RPMI7951 (cell line): ENCODE measurements at regions not wholly inside any gene's neighbourhood (a gene's known extent, or its start where the extent isn't known, plus 50 kb on each side); places are given as distances from the start of the nearest gene placed in this dataset.

Experiments used
- DNase-seq: peaks from one replicate; pipeline ENCODE4 v3.0.0-alpha.2; 2012; ENCODE audit warnings: low read depth

DNA sequence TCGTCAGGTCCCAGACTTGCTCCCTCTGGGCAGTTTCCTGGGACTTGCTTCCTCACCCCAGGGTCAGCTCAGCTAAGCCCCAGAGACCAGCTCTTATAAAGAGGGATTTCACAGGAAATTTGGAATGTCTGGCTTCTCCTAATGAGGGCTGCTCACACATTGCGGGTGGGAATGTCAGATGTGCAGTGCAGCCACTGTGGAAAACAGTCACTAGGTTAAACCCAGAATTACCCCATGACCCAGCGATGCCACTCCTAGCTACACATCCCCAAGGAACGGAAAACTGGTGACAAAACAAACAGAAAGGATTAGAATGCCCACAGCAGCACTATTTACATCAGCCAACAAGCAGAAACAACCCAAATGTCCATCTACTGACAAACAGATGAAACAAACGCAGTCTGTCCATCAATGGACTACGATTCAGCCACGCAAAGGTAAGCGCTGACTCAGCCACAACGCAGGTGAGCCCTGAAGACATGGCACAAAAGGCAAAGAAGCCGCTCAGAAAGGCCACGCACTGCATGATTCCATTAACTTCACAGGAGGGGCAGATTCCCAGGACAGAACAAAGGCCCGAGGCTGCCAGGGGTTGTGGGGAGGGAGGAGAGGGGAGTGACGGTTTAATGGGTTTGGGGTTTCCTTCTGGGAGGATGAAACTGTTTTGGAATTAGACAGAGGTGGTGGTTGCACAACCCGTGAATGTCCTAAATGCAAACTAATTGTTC lies 63.0 kb downstream of the NCOR2 start:
- DNase-seq: no peak

DNA sequence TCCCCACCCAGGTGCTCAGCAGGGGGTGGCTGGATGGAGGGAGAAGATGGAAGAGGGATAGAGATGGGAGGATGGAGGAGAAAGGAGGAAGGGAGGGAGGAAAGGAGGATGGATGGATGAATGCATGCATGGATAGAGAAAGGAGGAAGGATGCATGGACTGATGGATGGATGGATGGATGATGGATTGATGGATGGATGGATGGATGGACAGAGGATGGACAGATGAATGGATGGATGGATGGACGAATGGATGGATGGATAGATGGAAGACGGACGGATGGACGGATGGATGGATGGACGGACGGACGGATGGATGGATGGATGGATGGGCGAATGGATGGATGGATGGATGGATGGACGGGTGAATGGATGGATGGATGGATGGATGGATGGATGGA lies 64.1 kb downstream of the NCOR2 start:
- no peak for DNase-seq

DNA sequence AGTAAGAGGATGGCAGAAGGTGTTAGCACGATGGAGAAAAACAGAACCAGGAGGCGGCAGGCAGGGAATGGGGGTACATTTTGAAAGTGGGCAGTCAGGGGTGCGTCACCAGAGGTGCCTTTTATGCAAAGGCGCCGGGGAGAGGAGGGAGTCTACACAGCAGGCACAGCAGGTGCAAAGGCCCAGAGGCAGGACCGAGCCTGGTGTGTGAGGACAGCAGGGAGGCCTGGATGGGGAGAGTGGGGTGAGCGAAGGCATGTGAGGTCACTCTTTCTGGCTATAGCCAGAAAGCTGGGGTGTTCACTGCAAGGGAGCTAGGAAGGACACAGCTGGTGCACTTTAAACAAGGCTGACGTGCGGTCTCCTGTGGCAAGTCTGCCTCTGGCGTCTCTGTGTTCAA lies 65.0 kb downstream of the NCOR2 start:
- DNase-seq: no peak

DNA sequence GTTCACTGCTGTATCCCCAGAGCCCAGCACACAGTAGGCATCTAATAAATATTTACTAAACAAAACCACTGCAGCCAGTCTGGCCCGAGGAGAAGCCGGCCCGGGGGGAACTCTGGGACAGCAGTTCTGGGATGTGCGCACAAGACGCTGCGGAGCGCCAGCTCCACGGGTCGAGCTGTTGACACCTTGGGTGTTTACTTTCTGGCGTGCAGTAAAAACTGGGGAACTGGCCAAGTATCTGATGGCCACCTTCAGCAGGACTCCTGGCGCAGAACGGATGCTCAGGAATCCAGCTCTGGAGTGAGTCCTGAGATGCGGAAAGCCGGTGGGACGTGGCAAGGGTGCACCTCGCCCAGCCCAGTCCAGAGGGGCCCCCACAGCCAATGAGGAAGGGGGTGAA lies 65.6 kb downstream of the NCOR2 start:
- no peak for DNase-seq

DNA sequence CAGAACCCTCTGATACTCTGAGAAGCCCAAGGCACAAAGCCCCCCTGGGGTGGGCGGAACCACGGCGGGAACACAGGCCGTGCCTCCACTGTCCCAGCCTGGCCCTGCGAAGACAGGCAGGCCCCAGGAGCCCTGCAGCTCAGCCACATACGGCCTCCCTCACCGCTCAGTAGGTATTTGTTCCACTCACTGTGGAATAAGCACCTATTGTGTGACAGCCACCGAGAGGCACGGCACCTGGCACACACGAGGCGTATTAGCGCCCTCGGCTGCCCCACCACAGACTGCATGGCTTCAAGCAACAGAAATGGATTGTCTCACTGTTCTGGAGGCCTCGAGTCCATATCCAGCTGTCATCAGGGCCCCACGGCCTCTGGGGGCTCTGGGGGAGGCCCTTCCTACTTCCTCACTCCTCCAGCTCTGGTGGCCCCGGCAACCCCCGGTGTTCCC lies 66.3 kb downstream of the NCOR2 start:
- no peak for DNase-seq

DNA sequence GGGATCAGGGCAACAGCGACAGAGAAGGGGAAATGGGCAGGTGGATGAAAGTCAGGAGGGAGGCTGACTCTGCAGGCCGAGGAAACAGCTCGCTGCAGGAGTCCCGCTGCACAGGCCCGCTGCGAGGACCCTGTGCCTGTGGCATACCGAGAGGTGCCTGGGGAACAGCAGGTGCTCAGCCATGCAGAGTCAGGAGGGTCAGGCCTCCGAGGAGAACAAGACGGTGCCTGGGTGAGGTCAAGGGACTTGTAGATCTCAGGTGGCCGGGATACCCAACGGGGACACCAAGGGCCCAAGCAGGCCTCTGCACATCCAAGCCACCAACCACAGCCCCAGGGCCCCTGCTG lies 67.5 kb downstream of the NCOR2 start:
- no peak for DNase-seq

DNA sequence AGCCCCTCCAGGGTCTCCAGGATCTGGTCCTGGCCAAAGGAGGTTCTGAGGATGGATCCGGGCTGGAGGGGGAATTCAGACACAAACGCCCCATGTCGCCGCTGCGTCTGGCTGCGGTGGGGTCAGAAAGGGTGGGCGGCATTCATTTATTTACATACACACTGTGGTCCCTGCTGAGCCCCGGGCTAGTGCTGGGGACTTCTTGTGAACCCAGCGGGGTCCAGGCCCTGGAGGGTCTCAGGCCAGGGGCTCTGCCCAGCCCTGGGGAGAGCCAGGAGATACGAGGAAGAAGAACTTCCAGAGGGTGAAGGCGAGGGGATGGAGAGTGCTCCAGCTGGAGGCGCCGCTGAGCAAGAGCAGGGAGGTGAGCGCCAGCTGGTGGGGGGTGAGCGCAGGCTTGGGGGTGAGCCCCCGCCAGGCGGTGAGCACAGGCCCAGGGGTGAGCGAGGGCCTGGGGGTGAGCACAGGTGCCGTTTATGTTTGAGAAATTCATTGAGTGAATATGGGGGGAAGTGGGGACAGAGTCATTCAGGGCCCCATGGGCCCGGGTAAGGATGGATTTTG lies 68.1 kb downstream of the NCOR2 start:
- no peak for DNase-seq

DNA sequence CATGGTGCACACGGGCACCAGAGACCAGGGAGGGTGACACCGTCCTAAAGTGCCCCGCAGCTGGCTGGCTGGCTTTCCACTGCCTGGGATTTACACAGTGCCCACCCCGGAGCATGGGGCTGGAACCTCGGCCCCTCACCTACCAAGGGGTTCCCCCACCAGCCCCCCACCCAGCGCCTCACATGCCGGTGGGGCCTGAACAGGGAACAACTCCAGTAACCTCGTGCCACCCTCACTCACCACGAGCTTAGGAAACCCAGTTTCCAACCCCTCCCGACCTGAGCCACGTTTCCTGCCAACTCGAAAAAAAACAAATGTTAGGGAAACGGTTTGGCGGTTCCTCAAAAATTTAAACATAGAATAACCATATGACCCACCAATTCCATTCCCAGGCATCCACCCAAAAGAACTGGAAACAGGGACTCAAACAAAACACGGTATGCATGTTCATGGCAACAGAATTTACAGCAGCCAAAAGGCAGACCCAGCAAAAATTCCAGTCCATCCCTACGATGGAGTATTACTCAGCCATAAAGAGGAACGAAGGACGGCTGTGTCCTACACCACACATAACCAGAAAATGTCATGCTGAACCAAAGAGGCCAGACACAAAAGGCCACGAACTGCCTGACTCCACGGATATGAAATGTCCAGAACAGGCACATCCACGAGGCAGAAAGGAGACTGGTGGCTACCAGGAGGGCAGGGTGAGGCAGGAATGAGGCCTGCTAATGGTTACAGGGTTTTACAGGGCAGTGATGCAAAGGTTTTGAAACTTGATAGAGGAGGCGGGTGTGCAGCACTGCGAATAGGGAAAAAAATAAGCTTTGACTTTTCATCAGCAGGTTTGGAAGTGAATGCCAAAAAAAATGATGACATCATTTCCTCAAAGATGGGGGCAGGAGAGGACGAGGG lies 68.9 kb downstream of the NCOR2 start:
- no peak for DNase-seq

DNA sequence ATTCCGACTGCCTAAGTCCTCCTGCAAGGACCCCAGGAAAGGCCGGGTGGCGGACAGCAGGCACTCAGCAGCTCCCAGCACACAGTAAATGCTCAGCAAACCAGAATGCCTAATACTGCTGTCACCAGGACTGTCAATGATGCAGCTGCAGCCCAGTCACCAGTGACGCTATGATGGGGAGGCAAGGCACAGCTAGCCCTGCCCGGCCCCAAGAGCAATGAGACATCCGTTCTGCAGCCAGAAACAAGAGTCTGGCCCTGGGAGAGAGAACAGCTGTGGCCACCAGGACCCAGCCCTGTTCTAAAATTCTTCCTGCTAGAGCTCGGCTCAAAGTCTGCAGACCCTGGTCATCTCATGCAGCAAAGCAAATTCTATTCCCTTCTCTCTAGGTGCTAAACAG lies 69.8 kb downstream of the NCOR2 start:
- DNase-seq: peak; percentile 42

DNA sequence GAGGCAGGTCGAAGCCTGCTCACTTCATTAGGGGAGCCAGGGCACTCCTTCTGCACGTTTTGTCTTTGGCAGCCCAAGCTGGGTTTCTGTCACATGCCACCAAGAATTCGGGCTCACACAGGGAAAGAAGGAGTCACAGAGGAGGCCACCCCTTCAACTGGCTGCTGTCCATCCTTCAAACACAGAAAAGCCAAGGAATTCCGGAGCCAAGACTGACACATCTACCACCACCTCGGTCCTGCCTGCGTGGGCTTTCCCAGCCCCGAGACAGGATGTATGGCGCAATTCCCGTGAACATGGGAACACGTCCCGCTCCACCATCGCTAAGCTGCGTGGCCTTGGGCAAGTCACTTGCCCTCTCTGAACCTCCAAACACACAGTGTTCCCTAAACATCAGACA lies 70.4 kb downstream of the NCOR2 start:
- DNase-seq: no peak

DNA sequence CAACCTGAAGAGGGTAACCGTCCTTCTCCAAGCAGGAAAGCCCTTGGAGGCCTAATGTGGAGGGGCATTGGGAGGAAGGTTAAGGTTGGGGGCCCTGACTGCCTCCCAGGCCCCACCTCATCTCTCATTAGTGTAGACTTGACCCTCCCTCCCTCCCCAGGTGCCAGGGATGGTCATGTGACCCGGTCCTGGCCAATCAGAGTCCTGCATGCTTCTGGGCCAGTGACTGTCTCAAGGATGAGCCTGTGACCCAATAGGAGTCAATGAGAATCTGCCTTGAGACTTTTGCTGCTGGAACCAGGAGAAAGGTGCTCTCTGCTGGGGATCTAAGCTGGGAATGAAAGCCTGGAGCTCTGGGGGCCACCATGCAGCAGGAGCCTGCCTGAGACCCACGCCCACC lies 70.8 kb downstream of the NCOR2 start:
- DNase-seq: no peak

DNA sequence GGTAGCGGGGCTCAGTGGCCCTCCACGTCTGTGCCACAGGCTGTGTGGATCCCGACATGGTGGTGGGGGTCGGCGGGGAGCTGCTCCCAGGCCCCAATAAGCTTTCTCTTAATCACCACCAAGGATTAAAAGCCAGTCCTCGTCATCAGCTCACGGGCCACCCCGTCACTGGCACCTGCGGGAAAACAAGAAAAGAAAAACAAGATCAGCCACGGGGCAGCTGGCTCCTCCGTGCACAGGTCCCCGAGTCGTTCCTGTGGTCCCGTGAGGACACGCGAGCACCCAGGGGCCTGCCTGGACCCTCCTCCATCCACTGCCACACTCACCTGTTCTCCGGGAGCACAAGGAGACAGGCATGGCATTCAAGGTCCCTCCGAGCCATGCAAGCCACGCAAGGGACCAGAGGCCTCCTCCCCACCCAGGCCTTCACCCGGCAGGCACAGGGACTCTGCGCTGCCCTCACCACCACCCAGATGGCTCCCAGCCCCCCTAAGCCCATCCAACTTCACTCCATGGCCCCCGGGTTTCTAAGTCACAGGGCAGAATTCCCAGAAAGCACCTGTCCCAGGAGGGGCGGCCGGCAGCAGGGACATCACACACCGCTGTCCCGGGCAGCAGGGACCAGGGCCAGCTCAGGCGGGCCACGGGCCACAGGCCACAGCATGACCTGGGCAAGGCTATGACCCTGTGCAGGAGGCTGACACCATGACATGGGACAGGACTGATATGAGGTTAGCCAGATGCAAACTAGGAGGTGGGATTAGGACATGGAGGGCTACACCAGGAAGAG lies 72.0 kb downstream of the NCOR2 start:
- DNase-seq: no peak

DNA sequence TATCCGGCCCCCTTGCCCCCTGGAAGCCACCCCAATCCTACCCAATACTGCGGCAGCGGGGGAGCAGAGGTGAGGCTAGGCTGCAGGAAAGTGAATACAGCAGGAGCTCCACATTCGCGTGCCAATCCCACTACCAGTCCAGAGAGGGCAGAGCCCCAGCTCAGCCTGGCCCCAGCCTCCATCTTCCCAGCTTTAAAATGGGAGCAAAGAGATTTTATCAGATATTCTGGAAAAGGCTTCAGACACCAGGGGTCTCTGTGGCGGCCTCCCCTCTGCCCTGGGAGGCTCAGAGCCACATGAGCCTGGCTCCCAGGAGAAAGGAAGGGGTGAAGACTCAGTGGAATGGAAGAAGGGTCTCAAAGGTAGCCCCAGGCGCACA lies 72.7 kb downstream of the NCOR2 start:
- no peak for DNase-seq

DNA sequence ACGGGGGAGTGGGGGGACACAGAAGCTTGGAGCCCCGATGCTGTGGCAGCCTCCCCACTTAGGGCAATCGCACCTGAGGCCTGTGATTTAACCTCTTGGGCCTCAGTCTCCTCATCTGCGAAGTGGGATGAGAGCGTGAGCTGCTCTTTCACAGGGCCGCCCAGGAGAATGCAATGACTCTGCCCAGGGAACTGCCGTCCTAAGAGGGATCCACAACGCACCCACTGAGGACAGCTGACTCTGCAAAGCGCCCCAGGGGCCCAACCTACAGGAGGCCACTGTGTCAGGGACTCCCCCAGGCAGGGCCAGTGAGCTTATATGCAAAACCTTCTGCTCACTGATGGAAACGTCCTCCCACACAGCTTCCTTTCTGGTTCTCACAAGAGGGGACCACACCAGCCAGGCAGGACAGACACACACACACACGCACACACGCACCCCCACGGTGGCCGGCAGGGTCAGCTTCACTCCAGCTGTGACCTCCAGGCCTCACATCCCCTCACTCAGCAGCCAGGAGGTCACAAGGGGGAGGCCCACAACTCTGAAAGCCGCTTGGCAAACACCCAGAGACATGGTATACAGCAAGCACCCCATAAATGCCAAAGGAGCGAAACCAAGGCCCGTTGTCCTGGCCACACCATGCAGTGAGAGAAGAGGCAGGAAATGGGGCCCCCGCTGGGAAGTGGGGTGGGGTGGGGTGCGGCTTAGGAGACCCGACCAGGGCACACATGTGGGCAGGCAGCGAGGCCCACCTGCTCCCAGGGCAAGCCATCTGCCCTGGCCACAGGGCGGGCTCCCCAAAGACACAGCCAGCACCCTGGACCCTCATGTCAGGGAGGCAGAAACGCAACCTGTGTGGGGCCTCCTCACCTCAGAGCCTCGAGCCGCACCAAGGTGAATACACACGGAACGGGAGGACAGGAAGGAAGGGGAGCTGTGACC lies 73.3 kb downstream of the NCOR2 start:
- DNase-seq: no peak

DNA sequence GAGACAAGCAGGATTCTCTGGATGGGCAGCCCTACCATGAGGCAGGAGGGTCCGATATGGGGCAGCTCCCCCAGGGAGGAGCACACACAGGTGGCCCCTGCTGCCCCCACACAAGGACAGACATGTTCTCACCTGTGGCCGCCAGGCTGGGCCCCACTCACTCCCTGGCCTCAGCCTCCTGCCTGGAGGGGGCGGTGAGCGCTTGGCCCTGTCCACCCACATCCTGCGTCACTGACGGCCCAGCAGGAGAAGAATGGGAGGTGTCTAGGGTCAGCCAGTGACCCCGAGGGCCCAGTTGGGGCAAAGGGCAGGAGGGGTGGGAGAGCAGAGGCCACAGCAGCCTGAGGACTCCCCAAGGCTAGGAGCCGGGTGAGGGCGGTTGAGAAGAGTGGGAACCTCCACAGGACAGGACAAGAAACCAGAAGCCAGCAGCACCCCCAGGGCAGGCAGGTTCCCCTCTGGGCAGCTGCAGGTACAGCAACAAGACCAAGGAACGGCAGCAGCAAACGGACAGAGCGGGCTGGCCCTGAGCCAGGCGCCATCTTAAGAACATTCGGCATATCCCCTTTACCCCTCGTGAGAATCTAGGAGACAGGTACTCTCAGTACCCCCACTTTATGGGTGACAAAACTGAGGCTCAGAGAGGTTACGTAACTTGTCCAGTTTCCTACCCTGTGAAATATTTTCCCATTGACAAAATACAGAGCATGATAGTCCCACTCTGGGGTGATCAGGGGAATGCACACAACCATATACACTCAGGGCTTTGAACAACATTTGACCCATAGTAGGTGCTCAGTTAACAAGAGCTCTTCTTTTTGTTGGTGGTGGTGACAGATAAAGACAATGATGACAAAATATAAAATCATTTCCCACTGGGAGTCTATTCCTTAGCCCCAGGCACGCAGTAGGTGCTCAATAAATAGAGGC lies 74.3 kb downstream of the NCOR2 start:
- DNase-seq: no peak

DNA sequence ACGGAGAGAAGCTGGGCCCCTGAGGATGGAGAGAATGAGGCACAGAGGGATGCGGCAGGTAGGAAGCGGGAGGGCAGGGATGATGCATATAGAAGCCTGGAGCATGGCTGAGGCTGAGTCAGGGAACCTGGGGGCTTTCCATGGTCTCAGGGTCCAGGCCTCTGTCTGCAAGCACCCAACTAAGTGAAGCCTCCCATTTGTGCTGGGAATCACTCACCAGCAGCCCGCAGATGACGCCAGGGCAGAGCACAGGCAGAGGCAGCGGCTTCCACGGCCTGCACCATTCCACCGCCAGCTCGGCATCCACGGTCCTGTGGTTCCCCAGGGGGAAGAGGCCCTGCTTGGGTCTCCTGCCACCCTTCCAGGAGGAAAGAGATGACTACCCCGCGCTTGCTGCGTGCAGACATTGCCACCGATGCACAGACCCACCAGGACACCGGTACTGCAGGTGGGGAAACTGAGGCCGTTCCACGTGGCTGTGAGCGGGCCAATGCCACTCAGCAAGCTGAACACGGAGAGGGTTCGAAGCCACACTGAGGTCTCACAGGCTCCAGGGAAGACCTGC lies 75.5 kb downstream of the NCOR2 start:
- DNase-seq: no peak

DNA sequence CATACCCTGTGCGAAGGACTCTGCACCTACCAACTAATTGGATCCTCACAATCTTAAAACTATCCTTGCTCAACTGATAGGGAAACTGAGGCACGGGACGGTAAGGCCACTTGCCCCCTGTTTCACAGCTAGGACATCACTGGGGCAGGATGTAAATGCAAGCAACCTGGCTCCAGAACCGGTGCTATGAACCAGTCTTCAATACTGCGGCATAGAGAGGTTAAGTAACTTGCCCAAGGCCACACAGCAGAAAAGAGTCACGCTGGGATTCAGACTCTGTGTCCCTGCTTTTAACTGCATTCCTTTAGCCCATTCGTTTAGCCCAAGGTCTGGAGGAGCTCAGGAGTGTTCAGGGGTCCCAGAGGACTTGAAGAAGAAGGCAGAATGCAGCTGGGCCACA lies 76.1 kb downstream of the NCOR2 start:
- DNase-seq: no peak

DNA sequence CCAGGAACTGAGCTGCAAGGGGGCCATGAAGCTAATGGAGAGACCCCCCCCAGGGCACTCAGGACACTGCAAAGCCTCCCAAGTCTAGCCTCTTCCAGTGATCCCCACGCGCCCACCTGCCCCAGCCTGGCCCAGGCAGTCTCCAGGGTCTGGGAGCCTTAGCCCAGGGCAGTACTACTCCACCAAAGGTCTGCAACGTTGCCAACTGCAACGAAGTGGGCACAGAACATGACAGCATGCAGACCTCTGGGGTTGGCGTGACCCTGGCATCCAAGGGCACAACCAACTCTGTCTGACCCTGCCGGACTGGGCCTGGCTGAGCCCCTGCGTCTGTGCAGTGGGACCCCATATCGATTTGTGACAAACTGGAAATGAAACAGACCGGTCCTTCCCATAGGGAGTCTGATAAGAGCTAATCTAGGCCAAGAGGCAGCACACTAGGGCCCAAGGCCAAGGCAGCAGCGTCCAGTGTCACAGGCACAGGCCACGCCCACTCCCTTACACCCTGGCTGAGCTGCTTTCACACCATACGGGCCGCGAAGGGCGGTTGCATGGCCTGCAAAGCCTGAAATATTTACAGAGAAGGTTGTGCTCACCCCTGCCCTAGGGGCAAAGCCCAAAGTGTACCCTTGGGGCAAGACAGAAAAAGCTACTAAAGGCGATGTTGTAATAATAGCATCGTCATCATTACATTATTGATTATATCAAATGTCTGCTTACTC lies 76.7 kb downstream of the NCOR2 start:
- DNase-seq: no peak
